Stimulated activated naive CD8-positive, alpha-beta T cell treated with anti-CD3 and anti-CD28 coated beads, Interleukin-15, Interleukin-2, amounts not matched to agents 100 ng/mL and 50 ng/mL, for 24 hours (primary cell): ENCODE measurements at regions not wholly inside any gene's neighbourhood (a gene's known extent, or its start where the extent isn't known, plus 50 kb on each side); places are given as distances from the start of the nearest gene placed in this dataset.

Experiments
- H3K27ac Mint-ChIP-seq: one replicate; pipeline ENCODE4 v1.8.0; 2021; ENCODE audit warnings: mild to moderate bottlenecking, mixed read lengths
- H3K27me3 Mint-ChIP-seq: one replicate; pipeline ENCODE4 v1.8.0; 2021; ENCODE audit warnings: mixed read lengths
- H3K36me3 Mint-ChIP-seq: one replicate; pipeline ENCODE4 v1.8.0; 2021; ENCODE audit warnings: low read depth, mixed read lengths
- H3K4me1 Mint-ChIP-seq: one replicate; pipeline ENCODE4 v1.8.0; 2021; ENCODE audit warnings: low read depth, mixed read lengths
- H3K4me3 Mint-ChIP-seq: one replicate; pipeline ENCODE4 v1.8.0; 2021; ENCODE audit warnings: mild to moderate bottlenecking, mixed read lengths
- H3K9me3 Mint-ChIP-seq: one replicate; pipeline ENCODE4 v1.8.0; 2021; ENCODE audit warnings: mixed read lengths

- no peaks in the 10 kb centered on the region for H3K4me1 Mint-ChIP-seq
These were observed 107.1 kb upstream of the POU3F3 start for GRCh38 chr2:104746858-104747257.

GRCh38 chr2:104749856-104750460 is 104.0 kb upstream of the POU3F3 start:
- Mint-ChIP-seq H3K27ac (no peak overlapping the region), H3K27me3 (no peaks in the 10 kb centered on the region), H3K36me3 (no peaks in the 10 kb centered on the region), H3K4me1 (no peaks in the 10 kb centered on the region), H3K4me3 (no peak overlapping the region), H3K9me3 (no peaks in the 10 kb centered on the region)

More at GRCh38 chr2:104746858-104747257, 107.1 kb upstream of the POU3F3 start:
- Mint-ChIP-seq H3K4me3 (no peak overlapping the region), H3K36me3 (no peaks in the 10 kb centered on the region), H3K27me3 (no peaks in the 10 kb centered on the region), H3K9me3 (no peaks in the 10 kb centered on the region), H3K27ac (no peak overlapping the region)

- H3K27me3 Mint-ChIP-seq: no peaks in the 10 kb centered on the region
- no peak overlapping the region for H3K27ac Mint-ChIP-seq
- H3K4me1 Mint-ChIP-seq: no peaks in the 10 kb centered on the region
- no peaks in the 10 kb centered on the region for H3K9me3 Mint-ChIP-seq
- H3K36me3 Mint-ChIP-seq: no peaks in the 10 kb centered on the region
- H3K4me3 Mint-ChIP-seq: no peak overlapping the region
These were observed 101.4 kb upstream of the POU3F3 start for GRCh38 chr2:104752504-104752903.

GRCh38 chr2:104755026-104755878 is 98.7 kb upstream of the POU3F3 start:
- Mint-ChIP-seq H3K27ac (no peak overlapping the region), H3K4me3 (no peak overlapping the region), H3K27me3 (peaks cover 7% of the 10 kb centered on the region)

GRCh38 chr2:104756118-104756517 is 97.8 kb upstream of the POU3F3 start:
- Mint-ChIP-seq H3K4me1 (no peaks in the 10 kb centered on the region), H3K9me3 (no peaks in the 10 kb centered on the region), H3K4me3 (no peak overlapping the region), H3K36me3 (no peaks in the 10 kb centered on the region), H3K27me3 (peaks cover 11% of the 10 kb centered on the region), H3K27ac (no peak overlapping the region)

More at GRCh38 chr2:104755026-104755878, 98.7 kb upstream of the POU3F3 start:
- H3K9me3 Mint-ChIP-seq: no peaks in the 10 kb centered on the region
- H3K4me1 Mint-ChIP-seq: no peaks in the 10 kb centered on the region
- no peaks in the 10 kb centered on the region for H3K36me3 Mint-ChIP-seq

GRCh38 chr2:104757056-104757455 is 96.9 kb upstream of the POU3F3 start:
- Mint-ChIP-seq H3K27me3 (peaks cover 11% of the 10 kb centered on the region), H3K27ac (no peak overlapping the region), H3K36me3 (no peaks in the 10 kb centered on the region), H3K9me3 (no peaks in the 10 kb centered on the region), H3K4me3 (no peak overlapping the region), H3K4me1 (no peaks in the 10 kb centered on the region)

- no peaks in the 10 kb centered on the region for H3K9me3 Mint-ChIP-seq
- no peaks in the 10 kb centered on the region for H3K4me1 Mint-ChIP-seq
- no peak overlapping the region for H3K4me3 Mint-ChIP-seq
- H3K36me3 Mint-ChIP-seq: no peaks in the 10 kb centered on the region
- H3K27me3 Mint-ChIP-seq: peaks cover 11% of the 10 kb centered on the region
- no peak overlapping the region for H3K27ac Mint-ChIP-seq
These were observed 95.7 kb upstream of the POU3F3 start for GRCh38 chr2:104758199-104758620.

GRCh38 chr2:104762031-104762430 is 91.9 kb upstream of the POU3F3 start:
- H3K9me3 Mint-ChIP-seq: no peaks in the 10 kb centered on the region
- no peak overlapping the region for H3K27ac Mint-ChIP-seq
- no peaks in the 10 kb centered on the region for H3K36me3 Mint-ChIP-seq
- no peaks in the 10 kb centered on the region for H3K4me1 Mint-ChIP-seq
- H3K27me3 Mint-ChIP-seq: peaks cover 17% of the 10 kb centered on the region
- no peak overlapping the region for H3K4me3 Mint-ChIP-seq

GRCh38 chr2:104766683-104767082 is 87.2 kb upstream of the POU3F3 start:
- peaks cover 6% of the 10 kb centered on the region for H3K27me3 Mint-ChIP-seq
- no peaks in the 10 kb centered on the region for H3K4me1 Mint-ChIP-seq
- no peaks in the 10 kb centered on the region for H3K9me3 Mint-ChIP-seq
- no peaks in the 10 kb centered on the region for H3K36me3 Mint-ChIP-seq
- H3K27ac Mint-ChIP-seq: no peak overlapping the region
- H3K4me3 Mint-ChIP-seq: no peak overlapping the region

- H3K4me3 Mint-ChIP-seq: no peak overlapping the region
- H3K27me3 Mint-ChIP-seq: peaks cover 6% of the 10 kb centered on the region
- no peaks in the 10 kb centered on the region for H3K36me3 Mint-ChIP-seq
- H3K4me1 Mint-ChIP-seq: no peaks in the 10 kb centered on the region
- H3K27ac Mint-ChIP-seq: no peak overlapping the region
- H3K9me3 Mint-ChIP-seq: no peaks in the 10 kb centered on the region
These were observed 85.2 kb upstream of the POU3F3 start for GRCh38 chr2:104768694-104769093.

- Mint-ChIP-seq H3K4me1 (no peaks in the 10 kb centered on the region), H3K36me3 (no peaks in the 10 kb centered on the region), H3K27ac (no peak overlapping the region), H3K4me3 (no peak overlapping the region), H3K9me3 (no peaks in the 10 kb centered on the region), H3K27me3 (peaks cover 6% of the 10 kb centered on the region)
These were observed 84.8 kb upstream of the POU3F3 start for GRCh38 chr2:104769096-104769495.

- H3K27me3 Mint-ChIP-seq: no peaks in the 10 kb centered on the region
- no peaks in the 10 kb centered on the region for H3K4me1 Mint-ChIP-seq
- H3K27ac Mint-ChIP-seq: no peak overlapping the region
- no peaks in the 10 kb centered on the region for H3K9me3 Mint-ChIP-seq
- no peak overlapping the region for H3K4me3 Mint-ChIP-seq
- H3K36me3 Mint-ChIP-seq: no peaks in the 10 kb centered on the region
These were observed 80.9 kb upstream of the POU3F3 start for GRCh38 chr2:104772996-104773395.

GRCh38 chr2:104774631-104775030 is 79.3 kb upstream of the POU3F3 start:
- no peaks in the 10 kb centered on the region for H3K9me3 Mint-ChIP-seq
- H3K27ac Mint-ChIP-seq: no peak overlapping the region
- no peaks in the 10 kb centered on the region for H3K27me3 Mint-ChIP-seq
- H3K36me3 Mint-ChIP-seq: no peaks in the 10 kb centered on the region
- H3K4me1 Mint-ChIP-seq: no peaks in the 10 kb centered on the region
- H3K4me3 Mint-ChIP-seq: no peak overlapping the region

GRCh38 chr2:104777721-104778120 is 76.2 kb upstream of the POU3F3 start:
- no peaks in the 10 kb centered on the region for H3K27me3 Mint-ChIP-seq
- H3K4me1 Mint-ChIP-seq: no peaks in the 10 kb centered on the region
- no peak overlapping the region for H3K27ac Mint-ChIP-seq
- no peak overlapping the region for H3K4me3 Mint-ChIP-seq
- H3K9me3 Mint-ChIP-seq: no peaks in the 10 kb centered on the region
- no peaks in the 10 kb centered on the region for H3K36me3 Mint-ChIP-seq

GRCh38 chr2:104781151-104781550 is 72.8 kb upstream of the POU3F3 start:
- Mint-ChIP-seq H3K9me3 (no peaks in the 10 kb centered on the region), H3K27me3 (no peaks in the 10 kb centered on the region), H3K36me3 (no peaks in the 10 kb centered on the region), H3K4me3 (no peak overlapping the region), H3K4me1 (no peaks in the 10 kb centered on the region), H3K27ac (no peak overlapping the region)
